ENCODE measurements at regions not wholly inside any gene's neighbourhood (a gene's known extent, or its start where the extent isn't known, plus 50 kb on each side); places are given as distances from the start of the nearest gene placed in this dataset.
"Not testable (repeated sequence)": the region's sequence is repeated elsewhere in the genome, so short reads cannot be mapped to it uniquely, and the experiment has no call there.

GRCh38 chr14:71402415-71402814 lies 495.2 kb downstream of the PCNX1 start:
- not testable (repeated sequence) for TF ChIP-seq CTCF (IDR thresholded peaks at IDR 0.05); ZNF263 (CRISPR knock-in tag; IDR thresholded peaks at IDR 0.05; ENCODE audit: low read depth); CREB1 (CRISPR knock-in tag; IDR thresholded peaks at IDR 0.05); ZNF219 (CRISPR knock-in tag; IDR thresholded peaks at IDR 0.05; ENCODE audit: borderline replicate concordance); IRF2 (CRISPR knock-in tag; IDR thresholded peaks at IDR 0.05; ENCODE audit: borderline replicate concordance, low read depth); FOXP1 (CRISPR knock-in tag; IDR thresholded peaks at IDR 0.05; ENCODE audit: borderline replicate concordance)
- TF ChIP-seq, protein P1, sequence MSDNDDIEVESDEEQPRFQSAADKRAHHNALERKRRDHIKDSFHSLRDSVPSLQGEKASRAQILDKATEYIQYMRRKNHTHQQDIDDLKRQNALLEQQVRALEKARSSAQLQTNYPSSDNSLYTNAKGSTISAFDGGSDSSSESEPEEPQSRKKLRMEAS (CRISPR knock-in tag; IDR thresholded peaks at IDR 0.05) = not testable (repeated sequence)

Data from WTC11 (cell line).